ES-I3 (cell line): ENCODE measurements at regions not wholly inside any gene's neighbourhood (a gene's known extent, or its start where the extent isn't known, plus 50 kb on each side); places are given as distances from the start of the nearest gene placed in this dataset.
"Not testable (repeated sequence)": the region's sequence is repeated elsewhere in the genome, so short reads cannot be mapped to it uniquely, and the experiment has no call there.

Experiments used
- H3K36me3 ChIP-seq: 2 replicates; pipeline ENCODE4 v1.6.1; 2013; ENCODE audit warnings: mild to moderate bottlenecking, low read length, control low read depth, moderate library complexity; ENCODE audit not compliant: insufficient read depth
- H3K4me1 ChIP-seq: 2 replicates; pipeline ENCODE4 v1.6.1; 2013; ENCODE audit warnings: mild to moderate bottlenecking, control low read depth, low read length; ENCODE audit not compliant: insufficient read depth
- H3K9ac ChIP-seq: 2 replicates; pipeline ENCODE4 v1.6.1; 2013; ENCODE audit warnings: low read depth, mild to moderate bottlenecking, low read length, moderate library complexity
- H3K9me3 ChIP-seq: 2 replicates; pipeline ENCODE4 v1.6.1; 2013; ENCODE audit warnings: mild to moderate bottlenecking, low read length, moderate library complexity; ENCODE audit not compliant: control insufficient read depth, insufficient read depth

GRCh38 chr2:144006139-144006538, 513.8 kb downstream of the ZEB2 start:
- Histone ChIP-seq H3K4me1 (peaks cover 7% of the 10 kb centered on the region; the same call in 1 of the 2 replicates), H3K36me3 (no peaks in the 10 kb centered on the region), H3K9ac (no peak overlapping the region), H3K9me3 (no peaks in the 10 kb centered on the region)

DNA sequence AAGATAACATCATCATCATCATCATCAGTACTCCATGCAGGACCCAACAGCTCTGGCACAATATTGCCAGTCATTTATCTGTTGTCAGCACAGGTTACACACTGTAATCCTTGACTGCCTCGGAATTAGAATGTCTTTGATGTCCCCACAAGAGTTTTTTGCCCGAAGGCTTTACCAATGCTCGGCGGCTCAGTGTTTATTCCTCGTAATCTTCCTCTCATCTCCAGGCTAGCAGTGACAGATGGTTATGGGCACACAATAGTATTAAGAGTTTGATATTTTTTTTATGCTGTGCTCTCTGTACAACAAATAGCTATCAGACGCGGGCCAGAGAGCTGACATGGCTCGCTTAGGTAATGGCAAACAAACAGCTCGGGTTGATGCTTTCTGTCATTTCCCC, 515.2 kb downstream of the ZEB2 start:
- Histone ChIP-seq H3K4me1 (peaks cover 7% of the 10 kb centered on the region; the same call in 1 of the 2 replicates), H3K9ac (no peak overlapping the region), H3K36me3 (no peaks in the 10 kb centered on the region), H3K9me3 (no peaks in the 10 kb centered on the region)

GRCh38 chr2:144003460-144004075, 516.4 kb downstream of the ZEB2 start:
- Histone ChIP-seq H3K36me3 (no peaks in the 10 kb centered on the region), H3K4me1 (peaks cover 7% of the 10 kb centered on the region; the same call in 1 of the 2 replicates), H3K9ac (no peak overlapping the region), H3K9me3 (no peaks in the 10 kb centered on the region)

DNA sequence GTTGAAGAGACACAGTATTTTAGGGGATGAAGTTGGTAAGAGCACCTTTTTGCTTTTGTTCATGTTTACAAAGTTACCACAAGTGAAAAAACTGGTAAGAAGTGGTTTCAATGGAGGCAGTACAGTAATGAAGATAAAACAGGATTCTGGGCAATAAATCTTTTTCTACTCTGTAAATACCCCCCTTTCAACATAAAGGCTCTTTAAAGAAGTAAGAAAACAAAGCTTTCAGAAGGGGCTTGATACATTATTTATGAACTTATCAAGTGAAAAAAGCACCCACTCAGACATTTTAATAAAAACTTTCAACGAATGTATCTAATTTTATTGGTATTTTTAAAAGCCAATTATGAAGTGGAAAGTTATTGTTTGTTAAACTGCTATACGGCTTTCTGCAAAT, 522.9 kb downstream of the ZEB2 start:
- H3K9ac ChIP-seq = no peak overlapping the region
- H3K36me3 ChIP-seq = no peaks in the 10 kb centered on the region
- H3K9me3 ChIP-seq = no peaks in the 10 kb centered on the region; the same call in 1 of the 2 replicates
- H3K4me1 ChIP-seq = no peaks in the 10 kb centered on the region

DNA sequence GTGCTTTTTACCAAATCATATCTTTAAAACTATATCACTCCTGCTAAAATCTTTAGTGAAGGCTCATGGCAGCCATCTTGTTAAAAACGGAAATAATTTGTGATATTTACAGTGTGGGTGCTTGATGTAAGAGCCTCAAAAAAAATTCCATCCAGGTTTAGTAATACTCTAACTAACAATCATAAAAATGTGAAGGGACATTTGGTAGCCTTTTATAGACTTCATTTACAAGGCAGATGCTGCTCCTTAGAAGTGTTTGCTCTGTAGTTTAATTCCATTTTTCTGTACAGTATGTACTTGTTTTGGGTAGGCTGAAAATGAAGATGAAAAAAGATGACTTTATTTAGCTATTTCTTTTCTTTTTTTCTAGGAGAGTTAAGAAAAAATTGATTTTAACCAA, 525.0 kb downstream of the ZEB2 start:
- Histone ChIP-seq H3K36me3 (no peaks in the 10 kb centered on the region), H3K4me1 (no peaks in the 10 kb centered on the region), H3K9me3 (peaks cover 4% of the 10 kb centered on the region; the same call in 1 of the 2 replicates), H3K9ac (no peak overlapping the region)

- not testable (repeated sequence) for H3K9me3 ChIP-seq, H3K36me3 ChIP-seq, H3K9ac ChIP-seq, H3K4me1 ChIP-seq
These were observed 528.3 kb downstream of the ZEB2 start for GRCh38 chr2:143991596-143991995.

DNA sequence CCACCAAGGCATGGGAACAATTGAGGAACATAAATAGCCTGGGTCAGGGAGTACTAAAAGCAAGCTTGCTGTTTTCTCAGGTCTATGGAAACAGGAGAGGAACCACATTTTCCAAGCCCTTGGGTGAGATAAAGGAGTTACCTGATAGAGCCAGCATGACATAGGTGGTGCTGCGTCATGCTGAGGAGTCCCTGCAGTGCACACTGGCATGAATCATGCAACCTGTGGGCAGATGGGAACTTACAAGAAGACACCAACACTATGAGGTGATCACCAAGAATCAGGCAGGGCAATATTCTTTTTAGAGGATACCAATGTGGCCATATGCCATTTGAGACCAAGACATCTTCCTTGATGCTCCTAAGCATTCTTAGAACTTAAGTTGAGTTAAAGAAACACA, 531.8 kb downstream of the ZEB2 start:
- Histone ChIP-seq H3K9me3 (peaks cover 9% of the 10 kb centered on the region), H3K36me3 (no peaks in the 10 kb centered on the region), H3K4me1 (no peaks in the 10 kb centered on the region)

DNA sequence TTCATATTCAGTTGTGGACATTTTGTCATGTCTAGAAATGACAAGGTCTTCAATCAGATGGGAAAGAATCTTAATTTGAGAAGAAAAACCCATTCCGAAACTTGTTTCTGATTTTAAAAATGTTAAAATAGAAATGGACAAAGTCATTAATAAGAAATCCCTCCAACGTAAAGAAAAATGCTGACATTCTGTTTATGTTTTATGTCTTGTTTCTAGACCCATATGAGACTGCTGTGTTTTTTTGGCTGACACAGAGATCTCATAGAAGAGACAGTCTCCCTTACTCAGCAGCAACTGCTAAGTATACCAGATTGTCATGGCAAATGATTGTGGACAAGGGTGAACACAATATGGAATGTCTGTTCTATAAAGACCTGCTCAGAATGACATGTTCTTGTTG, 538.5 kb downstream of the ZEB2 start:
- H3K9ac ChIP-seq = no peak overlapping the region
- H3K36me3 ChIP-seq = no peaks in the 10 kb centered on the region
- H3K4me1 ChIP-seq = no peaks in the 10 kb centered on the region
- H3K9me3 ChIP-seq = peaks cover 5% of the 10 kb centered on the region; the same call in 1 of the 2 replicates

More for the DNA sequence above, 531.8 kb downstream of the ZEB2 start:
- H3K9ac ChIP-seq = no peak overlapping the region

GRCh38 chr2:143977356-143977755, 542.6 kb downstream of the ZEB2 start:
- Histone ChIP-seq H3K9me3 (no peaks in the 10 kb centered on the region), H3K9ac (no peak overlapping the region)

GRCh38 chr2:143975216-143975615, 544.7 kb downstream of the ZEB2 start:
- Histone ChIP-seq H3K4me1 (no peaks in the 10 kb centered on the region), H3K9ac (no peak overlapping the region), H3K36me3 (no peaks in the 10 kb centered on the region), H3K9me3 (no peaks in the 10 kb centered on the region)

More at GRCh38 chr2:143977356-143977755, 542.6 kb downstream of the ZEB2 start:
- Histone ChIP-seq H3K4me1 (no peaks in the 10 kb centered on the region), H3K36me3 (no peaks in the 10 kb centered on the region)

GRCh38 chr2:143974262-143974661, 545.7 kb downstream of the ZEB2 start:
- H3K36me3 ChIP-seq = no peaks in the 10 kb centered on the region
- H3K9me3 ChIP-seq = no peaks in the 10 kb centered on the region
- H3K9ac ChIP-seq = no peak overlapping the region
- H3K4me1 ChIP-seq = no peaks in the 10 kb centered on the region

DNA sequence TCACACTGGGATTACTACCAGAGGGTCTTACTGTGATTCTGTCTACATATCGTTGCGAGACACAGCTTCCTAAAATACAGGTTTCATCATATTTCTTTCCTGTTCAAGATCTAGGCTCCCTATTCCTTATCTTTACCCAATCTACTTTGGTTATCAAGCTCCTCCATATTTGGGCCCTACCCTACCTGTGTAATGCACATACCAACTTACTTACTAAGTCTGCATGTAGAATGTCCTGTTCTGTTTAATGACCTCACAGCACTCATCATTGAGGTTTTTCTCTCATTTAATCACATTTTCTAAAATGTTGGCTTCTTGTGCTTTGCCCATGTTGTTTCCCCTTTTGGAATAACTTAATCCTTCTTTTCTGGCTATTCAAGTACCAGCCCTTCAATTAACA, 551.1 kb downstream of the ZEB2 start:
- H3K36me3 ChIP-seq = no peaks in the 10 kb centered on the region
- no peaks in the 10 kb centered on the region for H3K4me1 ChIP-seq
- H3K9me3 ChIP-seq = no peaks in the 10 kb centered on the region
- no peak overlapping the region for H3K9ac ChIP-seq

DNA sequence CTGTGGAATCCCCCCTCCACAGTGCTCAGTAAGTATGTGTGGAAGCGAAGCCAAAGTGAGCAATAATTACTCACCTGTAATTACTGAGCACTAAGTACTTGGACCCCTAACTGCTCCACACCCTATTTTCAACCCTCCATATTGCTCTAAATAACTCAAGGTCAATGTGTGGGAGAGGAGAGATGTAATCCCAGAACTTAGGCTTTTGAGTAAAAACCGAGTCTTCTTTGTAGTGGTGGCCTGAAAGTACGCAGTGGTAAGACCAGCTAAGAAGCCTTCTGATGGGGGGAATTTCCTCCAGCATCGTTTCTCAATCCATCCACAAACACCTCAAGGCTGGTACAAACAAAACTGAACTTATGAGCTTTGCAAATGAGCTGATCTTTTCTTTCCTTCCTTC, 551.6 kb downstream of the ZEB2 start:
- Histone ChIP-seq H3K36me3 (no peaks in the 10 kb centered on the region), H3K9ac (no peak overlapping the region), H3K4me1 (no peaks in the 10 kb centered on the region)

GRCh38 chr2:143965493-143966164, 554.3 kb downstream of the ZEB2 start:
- Histone ChIP-seq H3K9me3 (no peaks in the 10 kb centered on the region), H3K36me3 (no peaks in the 10 kb centered on the region), H3K4me1 (no peaks in the 10 kb centered on the region), H3K9ac (no peak overlapping the region)

More for the DNA sequence above, 551.6 kb downstream of the ZEB2 start:
- H3K9me3 ChIP-seq = no peaks in the 10 kb centered on the region

GRCh38 chr2:143964891-143965290, 555.0 kb downstream of the ZEB2 start:
- Histone ChIP-seq H3K9me3 (no peaks in the 10 kb centered on the region), H3K36me3 (no peaks in the 10 kb centered on the region), H3K4me1 (no peaks in the 10 kb centered on the region), H3K9ac (no peak overlapping the region)
